Adrenal gland (tissue), 5 donors: ENCODE measurements at regions not wholly inside any gene's neighbourhood (a gene's known extent, or its start where the extent isn't known, plus 50 kb on each side); places are given as distances from the start of the nearest gene placed in this dataset.

Experiments
- CTCF ChIP-seq, 6 experiments: fragments of 450-650 bp in 4 of 6; fragments of 200-600 bp in 2 of 6; sonication (generic) in 1 of 6; IDR thresholded peaks; 1 replicate in 5 of 6; 2 replicates in 1 of 6; pipeline versions ENCODE4 v1.5.1 to v1.8.0; 2016 to 2021; ENCODE audit warnings: antibody characterized with exemption in 6 of 6, mild to moderate bottlenecking in 2 of 6, moderate library complexity in 1 of 6
- POLR2A ChIP-seq, 2 donors: fragments of 450-650 bp; IDR thresholded peaks; one replicate each; pipeline ENCODE4 v1.6.1; 2017; ENCODE audit warnings: antibody characterized with exemption in 2 of 2, mild to moderate bottlenecking in 2 of 2, moderate library complexity in 1 of 2
- donor health status: DM: no; HTN: no; CAD: no.

GRCh38 chr1:55313903-55314302 is 98.7 kb upstream of the USP24 start:
- TF ChIP-seq CTCF (IDR thresholded peaks at IDR 0.05) = no peak
- no peak for TF ChIP-seq POLR2A (IDR thresholded peaks at IDR 0.05)
